Calu3 (cell line): ENCODE measurements at regions not wholly inside any gene's neighbourhood (a gene's known extent, or its start where the extent isn't known, plus 50 kb on each side); places are given as distances from the start of the nearest gene placed in this dataset.
"Not testable (repeated sequence)": the region's sequence is repeated elsewhere in the genome, so short reads cannot be mapped to it uniquely, and the experiment has no call there.

Source experiments
- BruUV-seq: library from RNA; stranded (reverse); fragments of 400-500 nt; replicated peaks from 2 replicates; lab custom pipeline; 2021; lab: Mats Ljungman, UMichigan
- CTCF ChIA-PET: fragments of 300-600 bp; sonication (Branson Sonifier 250); formaldehyde crosslinking; loops from one replicate; lab custom pipeline; 2022; ENCODE audit warnings: antibody characterized with exemption; lab: Charles Lee
- DNase-seq: peaks from one replicate; pipeline ENCODE4 v3.0.0; 2022
- H3K27ac Mint-ChIP-seq: one replicate; pipeline ENCODE4 v1.8.0; 2022; ENCODE audit warnings: mixed read lengths; ENCODE audit not compliant: unreplicated experiment
- H3K27me3 Mint-ChIP-seq: one replicate; pipeline ENCODE4 v1.8.0; 2022; ENCODE audit warnings: mixed read lengths; ENCODE audit not compliant: unreplicated experiment
- H3K36me3 Mint-ChIP-seq: one replicate; pipeline ENCODE4 v1.8.0; 2022; ENCODE audit warnings: mild to moderate bottlenecking, moderate library complexity, mixed read lengths; ENCODE audit not compliant: insufficient read depth, unreplicated experiment
- H3K4me1 Mint-ChIP-seq: one replicate; pipeline ENCODE4 v1.8.0; 2022; ENCODE audit warnings: mild to moderate bottlenecking, low read depth, mixed read lengths; ENCODE audit not compliant: unreplicated experiment
- H3K4me3 Mint-ChIP-seq: one replicate; pipeline ENCODE4 v1.8.0; 2022; ENCODE audit warnings: mild to moderate bottlenecking, low read depth, moderate library complexity, mixed read lengths; ENCODE audit not compliant: unreplicated experiment
- H3K9me3 Mint-ChIP-seq: one replicate; pipeline ENCODE4 v1.8.0; 2022; ENCODE audit warnings: low read depth, mixed read lengths; ENCODE audit not compliant: unreplicated experiment
- intact Hi-C: fragments of 100-400 bp; cut with micrococcal nuclease; formaldehyde crosslinking; loops from one replicate; pipeline ENCODE4 v1.10.0; 2022; ENCODE audit not compliant: unreplicated experiment
- TF ChIP-seq, protein P1 (sequence below): fragments of 200-600 bp; IDR thresholded peaks from one replicate; pipeline ENCODE4 v1.8.0; 2022; ENCODE audit warnings: antibody characterized with exemption; ENCODE audit not compliant: unreplicated experiment

DNA sequence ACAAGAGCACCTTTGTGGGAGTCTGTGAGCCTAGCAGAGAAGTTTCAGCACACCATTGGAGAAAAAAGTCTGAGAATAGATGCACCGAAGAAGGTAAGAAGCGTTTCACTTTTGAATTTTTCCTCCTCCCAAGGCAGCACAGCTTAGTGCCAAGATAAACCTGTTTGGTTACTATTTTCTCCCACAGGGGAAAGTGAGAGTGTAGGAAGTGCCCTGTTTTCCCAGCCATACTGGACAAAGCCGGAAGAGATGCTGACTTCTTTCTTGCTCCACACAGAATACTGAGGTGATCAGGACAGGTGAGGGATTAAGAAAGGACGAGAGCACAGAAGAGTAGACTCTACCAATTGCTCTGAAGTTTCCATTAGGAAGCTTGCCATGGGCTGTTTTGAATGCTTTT is 1011.0 kb upstream of the MIR17HG start:
- no peaks in the 10 kb centered on the region for H3K36me3 Mint-ChIP-seq
- H3K4me1 Mint-ChIP-seq: no peaks in the 10 kb centered on the region
- no peak overlapping the region for H3K27ac Mint-ChIP-seq
- intact Hi-C loops: no loop called here
- H3K4me3 Mint-ChIP-seq: no peak overlapping the region
- TF ChIP-seq, protein P1, sequence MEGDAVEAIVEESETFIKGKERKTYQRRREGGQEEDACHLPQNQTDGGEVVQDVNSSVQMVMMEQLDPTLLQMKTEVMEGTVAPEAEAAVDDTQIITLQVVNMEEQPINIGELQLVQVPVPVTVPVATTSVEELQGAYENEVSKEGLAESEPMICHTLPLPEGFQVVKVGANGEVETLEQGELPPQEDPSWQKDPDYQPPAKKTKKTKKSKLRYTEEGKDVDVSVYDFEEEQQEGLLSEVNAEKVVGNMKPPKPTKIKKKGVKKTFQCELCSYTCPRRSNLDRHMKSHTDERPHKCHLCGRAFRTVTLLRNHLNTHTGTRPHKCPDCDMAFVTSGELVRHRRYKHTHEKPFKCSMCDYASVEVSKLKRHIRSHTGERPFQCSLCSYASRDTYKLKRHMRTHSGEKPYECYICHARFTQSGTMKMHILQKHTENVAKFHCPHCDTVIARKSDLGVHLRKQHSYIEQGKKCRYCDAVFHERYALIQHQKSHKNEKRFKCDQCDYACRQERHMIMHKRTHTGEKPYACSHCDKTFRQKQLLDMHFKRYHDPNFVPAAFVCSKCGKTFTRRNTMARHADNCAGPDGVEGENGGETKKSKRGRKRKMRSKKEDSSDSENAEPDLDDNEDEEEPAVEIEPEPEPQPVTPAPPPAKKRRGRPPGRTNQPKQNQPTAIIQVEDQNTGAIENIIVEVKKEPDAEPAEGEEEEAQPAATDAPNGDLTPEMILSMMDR: no peak
- CTCF ChIA-PET: no interaction called here
- no peaks in the 10 kb centered on the region for H3K9me3 Mint-ChIP-seq
- no TSS peak for BruUV-seq
- DNase-seq: peak; percentile 0
- H3K27me3 Mint-ChIP-seq: no peaks in the 10 kb centered on the region

DNA sequence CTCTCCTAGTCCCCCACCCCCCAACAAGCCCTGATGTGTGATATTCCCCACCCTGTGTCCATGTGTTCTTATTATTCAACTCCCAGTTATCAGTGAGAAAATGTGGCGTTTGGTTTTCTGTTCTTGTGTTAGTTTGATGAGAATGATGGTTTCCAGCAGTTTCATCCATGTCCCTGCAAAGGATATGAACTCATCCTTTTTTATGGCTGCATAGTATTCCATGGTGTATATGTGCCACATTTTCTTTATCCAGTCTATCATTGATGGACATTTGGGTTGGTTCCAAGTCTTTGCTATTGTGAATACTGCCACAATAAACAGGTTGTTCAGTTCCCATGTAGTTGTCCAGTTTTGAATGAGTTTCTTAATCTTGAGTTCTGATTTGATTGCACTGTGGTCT is 1006.1 kb upstream of the MIR17HG start:
- intact Hi-C loops, DNase-seq, H3K27ac Mint-ChIP-seq, H3K36me3 Mint-ChIP-seq, H3K9me3 Mint-ChIP-seq, H3K4me3 Mint-ChIP-seq, BruUV-seq, H3K4me1 Mint-ChIP-seq, H3K27me3 Mint-ChIP-seq, CTCF ChIA-PET: not testable (repeated sequence)

DNA sequence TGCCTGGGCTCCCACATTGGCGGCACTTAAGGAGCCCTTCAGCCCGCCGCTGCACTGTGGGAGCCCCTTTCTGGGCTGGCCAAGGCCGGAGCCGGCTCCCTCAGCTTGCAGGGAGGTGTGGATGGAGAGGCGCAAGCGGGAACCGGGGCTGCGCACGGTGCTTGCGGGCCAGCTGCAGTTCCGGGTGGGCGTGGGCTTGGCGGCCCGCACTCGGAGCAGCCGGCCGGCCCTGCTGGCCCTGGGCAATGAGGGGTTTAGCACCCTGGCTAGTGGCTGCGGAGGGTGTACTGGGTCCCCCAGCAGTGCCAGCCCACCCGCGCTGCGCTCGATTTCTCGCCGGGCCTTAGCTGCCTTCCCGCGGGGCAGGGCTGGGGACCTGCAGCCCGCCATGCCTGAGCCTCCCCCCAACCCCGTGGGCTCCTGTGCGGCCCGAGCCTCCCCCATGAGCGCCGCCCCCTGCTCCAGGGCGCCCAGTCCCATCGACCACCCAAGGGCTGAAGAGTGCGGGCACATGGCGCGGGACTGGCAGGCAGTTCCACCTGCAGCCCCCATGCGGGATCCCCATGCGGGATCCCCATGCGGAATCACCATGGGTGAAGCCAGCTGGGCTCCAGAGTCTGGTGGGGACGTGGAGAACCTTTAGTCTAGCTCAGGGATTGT is 998.9 kb upstream of the MIR17HG start:
- CTCF ChIA-PET, H3K4me3 Mint-ChIP-seq, H3K27me3 Mint-ChIP-seq, H3K9me3 Mint-ChIP-seq, H3K36me3 Mint-ChIP-seq, BruUV-seq, DNase-seq, H3K27ac Mint-ChIP-seq, intact Hi-C loops, H3K4me1 Mint-ChIP-seq: not testable (repeated sequence)

DNA sequence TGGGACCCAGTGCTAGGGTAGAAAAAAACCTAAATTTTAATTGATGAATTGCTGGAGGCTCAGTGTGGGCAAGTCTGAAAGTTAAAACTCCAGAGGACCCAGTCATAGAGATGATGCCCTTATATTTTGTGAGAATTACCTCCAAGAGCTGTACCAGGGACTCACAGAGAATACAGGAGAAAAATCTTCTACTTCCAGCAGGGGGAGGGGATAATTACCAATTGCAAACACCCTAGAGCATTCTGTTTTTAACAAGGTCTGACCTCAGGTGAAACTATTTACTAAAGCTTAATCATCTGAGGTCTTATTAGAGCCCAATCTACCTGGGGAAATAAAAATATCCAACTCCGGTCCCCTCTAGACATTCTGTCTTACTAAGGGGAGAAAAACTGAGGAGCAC is 994.7 kb upstream of the MIR17HG start:
- Mint-ChIP-seq H3K27me3 (no peaks in the 10 kb centered on the region), H3K4me3 (no peak overlapping the region), H3K36me3 (no peaks in the 10 kb centered on the region), H3K27ac (no peak overlapping the region), H3K9me3 (no peaks in the 10 kb centered on the region), H3K4me1 (no peaks in the 10 kb centered on the region)
- DNase-seq: no peak
- TF ChIP-seq, protein P1: no peak
- BruUV-seq: no TSS peak
- CTCF ChIA-PET: no interaction called here
- intact Hi-C loops: no loop called here

DNA sequence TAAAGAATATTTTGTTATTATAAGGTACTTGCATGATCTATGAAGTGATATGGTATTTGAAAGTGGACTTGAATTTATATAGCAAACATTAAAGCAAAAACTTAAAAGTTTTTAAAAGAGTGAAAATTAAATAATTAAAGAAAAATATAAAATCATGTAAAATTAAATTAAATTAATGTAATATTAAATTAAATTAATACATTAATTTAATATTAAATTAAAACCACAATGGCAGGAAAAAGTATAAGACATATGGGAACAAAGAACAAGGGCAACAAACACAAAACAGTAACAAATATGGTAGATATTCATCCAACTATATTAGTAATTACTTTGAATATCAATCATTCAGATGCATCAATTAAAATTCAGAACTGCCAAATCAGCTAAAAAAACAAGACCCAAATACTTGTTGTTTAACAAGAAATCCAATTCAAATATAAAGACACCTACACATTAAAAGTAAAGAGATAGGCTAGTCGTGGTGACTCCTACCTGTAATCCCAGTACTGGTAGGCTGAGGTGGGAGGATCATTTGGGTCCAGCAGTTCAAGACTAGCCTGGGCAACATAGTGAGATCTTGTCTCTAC is 992.2 kb upstream of the MIR17HG start:
- TF ChIP-seq, protein P1: no peak
- no peak overlapping the region for H3K27ac Mint-ChIP-seq
- no peak for DNase-seq
- BruUV-seq: no TSS peak
- CTCF ChIA-PET: no interaction called here
- H3K4me1 Mint-ChIP-seq: no peaks in the 10 kb centered on the region
- no peaks in the 10 kb centered on the region for H3K9me3 Mint-ChIP-seq
- intact Hi-C loops: no loop called here
- no peak overlapping the region for H3K4me3 Mint-ChIP-seq
- H3K36me3 Mint-ChIP-seq: no peaks in the 10 kb centered on the region
- H3K27me3 Mint-ChIP-seq: no peaks in the 10 kb centered on the region
